ENCODE measurements at regions not wholly inside any gene's neighbourhood (a gene's known extent, or its start where the extent isn't known, plus 50 kb on each side); places are given as distances from the start of the nearest gene placed in this dataset.

GRCh38 chr9:22395687-22396141 lies 50.9 kb upstream of the DMRTA1 start:
- no peak for DNase-seq (ENCODE audit: low read depth, low spot score)

Measured in pulmonary artery endothelial cell (primary cell).